Hypothalamus (tissue), 51 donors: ENCODE measurements at regions not wholly inside any gene's neighbourhood (a gene's known extent, or its start where the extent isn't known, plus 50 kb on each side); places are given as distances from the start of the nearest gene placed in this dataset.

ENCODE experiments used
- DNase-seq, 51 donors: peaks; one replicate each; lab custom pipeline; 2025; lab: John Stamatoyannopoulos, UW

DNA sequence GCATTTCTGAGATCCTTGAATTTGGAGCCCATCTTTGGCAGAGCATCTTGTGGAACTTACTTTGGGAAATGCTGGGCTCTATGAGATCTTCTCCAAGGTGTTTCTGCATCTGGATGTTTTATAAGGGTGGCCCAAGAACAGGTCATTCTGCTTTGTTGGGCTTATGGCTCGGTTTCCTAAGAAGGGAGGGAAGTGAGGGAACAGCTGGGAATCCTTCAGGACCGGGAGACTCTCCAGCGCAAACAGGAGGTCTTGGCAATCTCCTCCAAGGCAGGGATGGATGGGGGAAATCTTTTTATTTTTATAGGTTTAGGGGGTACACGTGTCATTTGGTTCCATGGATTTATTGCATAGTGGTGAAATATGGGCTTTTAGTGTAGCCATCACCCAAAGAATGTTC is 54.7 kb downstream of the IRX3 start:
- DNase-seq, result no peak

DNA sequence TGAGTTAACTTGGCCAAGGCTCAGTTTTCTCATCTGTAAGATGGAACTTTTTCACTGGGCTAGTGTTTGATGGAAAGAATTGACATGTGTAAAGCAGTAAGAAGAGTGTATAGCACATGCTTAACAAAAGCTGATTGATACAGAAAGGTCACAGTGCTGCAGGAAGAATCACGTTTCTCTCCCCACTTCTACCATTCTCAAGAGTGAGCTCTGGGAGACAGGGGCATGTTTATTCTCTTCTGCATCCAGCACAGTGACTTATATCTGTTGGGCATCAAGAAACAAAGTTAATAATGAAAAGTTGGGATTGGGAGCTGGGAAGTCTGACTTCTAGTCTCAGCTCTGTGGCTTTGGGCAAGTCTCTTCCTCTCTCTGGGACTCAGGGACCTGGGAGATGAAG is 55.3 kb downstream of the IRX3 start:
- no peak for DNase-seq

DNA sequence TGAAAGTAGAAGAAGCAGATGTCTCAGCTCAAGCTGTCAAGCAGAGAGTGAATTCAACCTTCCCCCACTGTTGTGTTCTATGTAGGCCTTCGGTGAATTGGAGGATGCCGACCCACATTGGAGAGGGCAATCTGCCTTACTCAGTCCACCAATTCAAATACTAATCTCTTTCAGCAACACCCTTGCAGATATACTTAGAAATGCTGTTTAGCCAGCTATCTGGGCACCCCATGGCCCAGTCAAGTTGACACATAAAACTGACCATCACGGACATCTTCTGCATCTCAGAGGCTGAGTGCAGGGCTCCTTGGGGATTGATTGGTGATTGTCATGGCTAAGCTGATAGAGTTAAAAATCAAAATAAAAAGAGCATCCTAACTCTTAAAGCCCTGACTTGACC is 58.3 kb downstream of the IRX3 start:
- no peak for DNase-seq

DNA sequence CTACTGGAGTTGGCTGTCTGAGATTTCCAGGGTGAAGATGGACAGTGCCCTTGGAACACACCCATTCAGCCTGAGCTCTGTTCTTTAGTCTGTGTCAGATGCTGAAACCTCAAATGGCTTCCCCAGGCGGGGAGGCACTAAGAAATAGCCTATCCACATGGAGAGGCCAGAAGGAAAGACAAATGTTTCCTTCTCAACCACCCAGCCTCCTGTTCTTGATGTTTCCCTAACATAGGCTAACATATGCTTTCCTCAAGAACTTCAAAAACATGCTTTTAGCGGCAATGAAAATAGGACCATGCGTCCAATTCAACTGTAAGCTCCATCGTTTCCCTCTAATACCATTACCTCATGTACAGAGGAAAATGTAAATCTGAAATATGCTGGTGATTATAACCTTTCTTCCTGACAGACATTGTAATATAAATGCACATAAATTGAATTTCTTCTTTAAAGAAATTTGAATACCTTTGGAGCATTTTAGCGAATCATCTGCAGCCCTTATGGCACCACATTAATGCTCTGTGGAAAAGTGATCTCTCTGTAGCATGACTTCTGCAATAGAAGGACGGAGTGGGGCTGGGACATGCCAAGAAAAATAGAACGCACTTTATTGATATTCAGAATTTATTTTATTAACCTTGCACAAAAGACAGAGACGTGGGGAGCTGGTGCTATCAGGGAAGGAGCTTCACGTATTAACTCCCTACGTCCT is 60.1 kb downstream of the IRX3 start:
- DNase-seq, result no peak

DNA sequence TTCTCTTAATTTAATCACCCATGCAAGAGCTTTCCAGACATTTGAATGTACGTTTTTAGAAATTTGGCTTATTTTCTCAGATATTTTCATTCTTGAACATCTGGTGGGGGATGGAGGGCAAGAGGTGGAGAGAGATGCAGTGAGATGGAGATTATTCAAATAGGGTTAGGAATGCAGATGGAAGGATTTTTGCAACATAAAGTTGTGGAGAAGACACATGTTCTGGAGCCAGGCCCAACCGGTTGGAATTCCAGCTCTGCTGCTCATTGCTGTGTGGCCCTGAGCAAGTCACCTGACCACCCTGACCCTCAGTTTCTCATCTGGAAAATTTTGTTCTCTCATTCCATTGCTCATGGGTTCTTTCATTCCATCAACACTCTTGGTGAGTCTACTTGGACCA is 66.9 kb downstream of the IRX3 start:
- no peak for DNase-seq

DNA sequence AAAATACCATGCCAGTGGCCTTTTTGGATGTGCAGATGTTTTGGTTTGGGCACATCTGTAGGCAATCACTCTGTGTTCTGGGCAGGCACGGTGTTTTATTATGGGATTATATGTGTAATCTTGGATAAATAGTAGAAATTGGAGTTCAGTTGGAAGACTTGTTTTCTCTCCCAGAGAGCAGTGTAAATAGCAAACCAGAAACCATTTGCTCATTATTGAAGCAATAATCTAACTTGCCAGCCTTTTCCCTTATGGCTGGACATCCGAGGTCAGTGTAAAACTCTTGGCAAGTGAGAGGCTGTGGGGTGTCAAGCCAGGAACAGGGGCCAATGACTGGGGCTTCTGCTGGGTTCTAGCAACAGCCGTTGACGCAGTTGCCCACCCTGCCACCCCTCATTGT is 69.9 kb downstream of the IRX3 start:
- DNase-seq, result no peak

DNA sequence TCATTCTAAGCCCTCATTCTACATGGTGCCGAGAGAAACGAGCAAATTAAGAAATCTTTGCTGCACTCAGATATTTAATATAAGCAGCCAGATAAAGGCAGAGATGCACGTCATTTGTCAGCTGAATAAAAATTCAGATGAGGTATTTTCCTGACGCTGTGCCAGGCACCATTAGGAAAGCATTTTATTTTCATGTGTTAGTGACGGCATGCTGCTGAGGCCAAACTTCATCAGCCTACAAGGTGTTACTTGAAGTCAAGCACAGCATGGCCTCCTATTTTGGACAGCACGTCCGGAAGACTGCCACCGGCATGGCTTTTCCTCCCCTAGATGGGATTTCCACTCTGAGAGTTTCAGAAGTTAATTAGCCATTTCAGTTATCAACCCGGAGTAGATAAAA is 70.3 kb downstream of the IRX3 start:
- no peak for DNase-seq

DNA sequence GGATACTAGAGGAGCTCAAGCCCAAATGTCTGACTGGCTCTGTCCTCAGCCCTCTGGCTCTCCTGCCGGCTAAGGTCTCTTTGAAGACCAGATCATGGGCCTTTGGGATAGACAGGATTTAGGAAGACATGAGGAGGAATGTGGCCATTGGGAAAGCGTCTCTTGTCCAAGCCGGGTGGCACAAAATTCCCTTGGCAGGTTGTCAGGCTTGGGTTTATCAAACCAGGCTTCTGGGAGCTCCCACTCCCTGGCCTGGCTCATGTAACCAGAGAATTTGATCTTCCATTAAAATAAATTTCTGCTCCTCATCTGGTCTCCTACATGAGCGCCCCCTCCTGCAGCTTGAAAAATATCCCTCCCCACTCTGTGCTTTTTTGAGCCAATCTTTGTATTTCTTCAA is 71.1 kb downstream of the IRX3 start:
- no peak for DNase-seq

DNA sequence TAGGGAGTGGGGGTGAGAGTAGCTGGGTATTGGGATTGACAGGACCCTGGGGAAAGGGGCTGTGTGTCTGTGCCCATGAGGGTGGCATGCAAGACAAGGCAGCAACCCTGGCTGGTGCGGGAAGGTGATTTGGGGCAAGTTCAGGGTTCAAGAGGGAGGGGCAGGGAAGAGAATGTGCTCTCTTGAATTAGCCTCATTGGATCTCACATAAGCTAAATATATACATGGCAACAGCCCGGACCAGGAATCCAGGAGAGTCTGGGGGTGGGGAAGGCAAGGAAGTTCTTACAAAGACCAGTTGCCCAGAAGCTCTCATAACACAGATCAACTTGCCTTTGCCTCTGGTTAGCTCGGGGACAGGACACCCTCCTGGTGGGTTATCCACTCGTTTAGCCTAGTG is 73.3 kb downstream of the IRX3 start:
- no peak for DNase-seq

DNA sequence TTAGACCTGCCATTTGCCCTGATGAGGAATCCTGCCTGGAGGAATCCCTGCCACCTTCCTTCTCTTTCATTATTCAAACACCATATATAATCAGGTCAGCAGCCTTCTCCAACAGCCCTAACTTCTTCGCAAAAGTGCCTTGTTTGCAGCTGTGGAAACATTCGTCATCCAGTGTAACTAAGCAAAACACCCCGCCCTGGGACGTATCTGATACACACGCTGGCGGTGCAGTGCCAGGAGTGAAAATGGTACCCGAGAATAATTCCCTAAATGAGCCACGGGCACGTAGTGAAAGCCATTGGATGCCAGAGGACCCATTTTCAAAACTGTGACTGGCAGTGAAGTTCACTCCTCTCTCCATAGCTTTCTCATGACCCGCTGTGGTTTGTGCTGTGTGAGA is 73.7 kb downstream of the IRX3 start:
- DNase-seq, result no peak

DNA sequence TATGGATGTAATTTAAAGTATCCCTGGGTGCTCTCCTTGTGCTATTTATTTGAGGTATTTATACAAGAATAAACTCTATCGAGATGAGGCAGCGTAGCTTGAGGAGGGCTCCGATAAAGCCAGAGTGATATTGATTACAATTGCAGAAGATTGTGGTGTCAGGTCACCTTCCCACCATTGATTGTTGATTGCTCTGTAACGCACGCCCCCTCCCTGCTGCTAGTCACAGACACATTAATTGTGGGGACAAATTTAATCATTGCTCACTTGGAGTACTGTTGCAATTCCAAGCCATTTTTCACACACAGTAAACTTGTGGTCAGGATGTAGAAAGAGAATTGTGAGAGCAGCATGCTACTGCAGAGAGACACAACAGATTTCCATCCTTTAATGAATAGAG is 75.4 kb downstream of the IRX3 start:
- DNase-seq, result no peak

DNA sequence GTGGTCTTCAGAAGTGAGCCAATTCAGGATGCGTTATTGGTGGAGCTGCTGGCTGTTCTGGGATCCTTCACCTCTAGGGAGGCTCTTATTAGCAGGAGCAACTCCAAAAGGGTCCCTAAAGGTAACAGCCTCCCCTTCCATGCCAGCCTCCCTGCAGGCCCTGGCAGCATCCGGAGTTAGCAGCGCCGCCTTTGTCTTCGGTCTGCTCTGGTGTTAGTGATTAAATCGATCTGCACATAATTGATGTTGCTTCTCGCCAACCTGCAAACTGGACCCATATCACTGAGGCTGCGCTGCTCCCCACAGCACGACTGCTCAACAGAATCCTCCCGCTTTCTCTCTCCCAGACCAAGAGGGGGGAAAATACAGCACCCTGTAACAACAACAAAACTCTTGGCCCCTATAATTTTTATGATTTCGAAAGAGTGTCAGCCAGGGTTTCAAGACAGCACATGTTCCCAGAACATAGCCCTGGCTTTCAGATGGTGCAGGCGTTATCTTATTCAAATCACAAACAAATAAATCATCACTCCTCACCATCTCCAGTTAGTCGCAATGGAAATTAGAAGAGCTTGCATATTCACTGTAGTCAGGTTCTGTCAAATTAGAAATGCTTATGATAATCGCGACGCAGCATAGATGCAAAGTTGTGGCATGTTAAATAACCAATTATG is 76.0 kb downstream of the IRX3 start:
- DNase-seq, result no peak

DNA sequence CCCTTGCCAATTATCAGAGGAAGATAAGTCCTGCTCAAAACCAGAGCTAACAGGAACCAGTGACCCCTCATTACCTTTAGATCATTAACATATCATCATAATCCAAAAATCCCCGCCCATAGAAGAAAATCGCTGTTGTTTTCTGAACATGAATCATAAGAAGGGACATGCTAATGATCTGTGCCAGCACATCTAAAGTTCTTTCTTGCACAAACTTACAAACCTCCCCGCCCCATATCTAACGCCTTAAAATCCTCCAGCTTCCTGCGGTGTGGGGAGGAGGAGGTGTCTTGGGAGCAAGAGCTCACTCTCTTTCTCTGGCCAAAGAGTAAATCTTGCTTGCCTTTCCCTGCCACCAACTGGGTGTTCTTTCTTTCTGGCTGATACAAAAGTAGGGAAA is 78.3 kb downstream of the IRX3 start:
- DNase-seq, result no peak

DNA sequence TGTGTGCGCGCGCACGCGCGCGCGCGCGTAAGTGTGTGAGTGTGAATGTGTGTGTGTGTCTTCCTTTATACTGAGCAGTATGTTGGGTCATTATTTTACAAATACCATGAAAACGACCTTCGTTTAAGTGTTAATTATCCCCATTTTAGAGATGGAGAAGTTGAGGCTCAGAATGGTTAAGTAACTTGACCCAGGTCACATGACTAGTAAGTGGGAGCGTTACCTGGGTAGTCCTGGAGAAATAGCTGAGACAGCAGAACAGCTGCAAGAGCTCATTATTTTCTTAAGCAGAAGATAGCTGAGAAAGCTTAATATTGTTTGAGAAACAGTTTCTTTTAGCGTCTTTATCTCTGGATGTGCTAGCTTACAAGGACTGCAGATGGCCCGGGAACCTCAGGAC is 78.8 kb downstream of the IRX3 start:
- DNase-seq, result no peak

DNA sequence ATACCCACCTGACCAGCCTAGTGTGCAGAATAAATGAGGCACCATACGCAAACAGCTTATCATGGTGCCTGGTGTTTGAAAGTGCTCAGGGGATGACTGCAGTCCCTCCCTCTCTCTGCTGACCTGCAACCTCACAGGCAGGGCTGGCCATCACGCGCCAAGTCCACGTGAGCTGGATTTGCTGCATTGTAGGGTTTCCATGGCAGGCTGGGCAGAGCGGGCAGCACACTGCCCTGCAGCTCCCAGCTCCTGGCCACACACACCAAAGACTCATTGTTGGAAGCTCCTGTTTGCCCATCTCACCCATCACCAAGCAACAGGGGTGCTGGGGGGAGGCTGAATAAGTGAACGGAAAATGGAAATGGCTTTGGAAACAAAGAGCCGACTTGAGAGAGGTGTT is 81.8 kb downstream of the IRX3 start:
- peak in 38 of 51 donors; percentile 2 to 76 (median 45) for DNase-seq

DNA sequence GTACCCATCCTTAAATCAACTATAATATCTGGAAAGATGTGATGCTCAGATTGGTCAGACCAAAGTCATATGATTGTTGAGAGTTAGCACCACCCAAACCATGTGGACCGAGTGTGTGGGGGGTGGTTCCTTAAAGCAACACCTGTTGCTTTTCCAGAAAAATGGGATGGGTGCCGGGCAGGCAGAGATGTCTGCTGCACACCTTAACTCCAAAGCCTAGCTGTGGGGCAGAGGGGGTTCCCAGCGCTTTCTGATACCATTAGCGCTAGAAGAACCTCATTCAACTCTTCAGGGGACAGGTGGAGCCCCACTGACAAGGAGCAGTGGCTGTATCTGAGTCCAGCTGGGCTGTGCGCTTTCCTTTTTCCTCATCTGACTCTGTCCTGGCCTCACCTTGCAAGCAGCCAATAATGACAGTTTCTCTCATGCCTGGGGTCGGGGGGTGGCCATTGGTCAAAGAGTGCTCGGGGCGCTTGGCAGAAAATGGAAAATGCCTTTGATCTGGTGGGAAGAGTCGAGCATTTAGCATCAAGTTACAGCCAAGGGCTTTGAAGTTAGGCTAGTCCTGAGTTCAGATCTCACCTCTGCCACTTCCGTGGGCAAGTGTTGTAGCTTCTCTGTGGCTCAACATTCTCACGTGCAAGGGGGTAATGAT is 82.6 kb downstream of the IRX3 start:
- no peak for DNase-seq

DNA sequence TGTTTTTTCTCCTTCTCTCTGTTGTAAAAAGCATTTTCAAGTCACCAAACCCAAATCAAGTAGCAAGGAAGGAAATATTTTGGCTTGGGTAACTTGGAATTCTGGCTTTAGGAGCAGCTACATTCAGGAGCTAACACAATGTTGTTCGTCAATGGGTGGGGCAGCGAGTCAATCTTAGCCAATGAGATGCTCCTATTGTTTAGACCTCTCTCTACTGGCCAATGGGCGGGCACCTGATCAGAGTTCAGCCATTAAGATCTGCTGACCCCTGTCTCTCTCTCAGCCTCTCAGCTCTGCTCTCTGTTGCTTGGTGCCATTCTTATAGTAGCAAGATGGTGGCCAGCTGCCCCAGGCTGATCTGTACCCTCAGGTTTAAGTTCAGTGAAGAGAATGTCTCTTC is 83.2 kb downstream of the IRX3 start:
- DNase-seq, result no peak
